ENCODE measurements at regions not wholly inside any gene's neighbourhood (a gene's known extent, or its start where the extent isn't known, plus 50 kb on each side); places are given as distances from the start of the nearest gene placed in this dataset.

DNA sequence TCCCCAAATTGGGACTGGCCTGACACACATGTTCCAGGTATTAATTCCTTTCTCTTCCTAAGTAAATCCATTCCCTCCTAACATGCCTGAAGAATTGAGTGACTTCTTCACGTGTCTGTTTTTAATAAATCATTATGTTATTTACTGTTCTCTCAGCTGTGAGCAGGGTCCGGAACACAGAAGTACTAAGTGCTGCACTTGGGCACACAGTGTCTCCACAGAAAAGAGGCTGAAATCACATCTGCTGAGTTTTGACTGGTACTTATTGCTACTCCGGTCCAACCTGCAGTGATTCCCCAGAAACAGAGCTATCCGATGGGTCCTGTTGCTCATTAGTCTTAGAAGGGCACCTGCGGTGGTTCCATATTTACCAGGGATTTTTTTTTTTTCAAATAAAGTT is 202.6 kb downstream of the RBM46 start:
- TF ChIP-seq, protein P1, sequence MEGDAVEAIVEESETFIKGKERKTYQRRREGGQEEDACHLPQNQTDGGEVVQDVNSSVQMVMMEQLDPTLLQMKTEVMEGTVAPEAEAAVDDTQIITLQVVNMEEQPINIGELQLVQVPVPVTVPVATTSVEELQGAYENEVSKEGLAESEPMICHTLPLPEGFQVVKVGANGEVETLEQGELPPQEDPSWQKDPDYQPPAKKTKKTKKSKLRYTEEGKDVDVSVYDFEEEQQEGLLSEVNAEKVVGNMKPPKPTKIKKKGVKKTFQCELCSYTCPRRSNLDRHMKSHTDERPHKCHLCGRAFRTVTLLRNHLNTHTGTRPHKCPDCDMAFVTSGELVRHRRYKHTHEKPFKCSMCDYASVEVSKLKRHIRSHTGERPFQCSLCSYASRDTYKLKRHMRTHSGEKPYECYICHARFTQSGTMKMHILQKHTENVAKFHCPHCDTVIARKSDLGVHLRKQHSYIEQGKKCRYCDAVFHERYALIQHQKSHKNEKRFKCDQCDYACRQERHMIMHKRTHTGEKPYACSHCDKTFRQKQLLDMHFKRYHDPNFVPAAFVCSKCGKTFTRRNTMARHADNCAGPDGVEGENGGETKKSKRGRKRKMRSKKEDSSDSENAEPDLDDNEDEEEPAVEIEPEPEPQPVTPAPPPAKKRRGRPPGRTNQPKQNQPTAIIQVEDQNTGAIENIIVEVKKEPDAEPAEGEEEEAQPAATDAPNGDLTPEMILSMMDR (conservative IDR thresholded peaks at IDR 0.05; ENCODE audit: low read length) = no peak
- TF ChIP-seq EZH2phosphoT487 (IDR thresholded peaks at IDR 0.05; ENCODE audit: borderline replicate concordance) = no peak

Data from Loucy (cell line).